ENCODE measurements at regions not wholly inside any gene's neighbourhood (a gene's known extent, or its start where the extent isn't known, plus 50 kb on each side); places are given as distances from the start of the nearest gene placed in this dataset.

DNA sequence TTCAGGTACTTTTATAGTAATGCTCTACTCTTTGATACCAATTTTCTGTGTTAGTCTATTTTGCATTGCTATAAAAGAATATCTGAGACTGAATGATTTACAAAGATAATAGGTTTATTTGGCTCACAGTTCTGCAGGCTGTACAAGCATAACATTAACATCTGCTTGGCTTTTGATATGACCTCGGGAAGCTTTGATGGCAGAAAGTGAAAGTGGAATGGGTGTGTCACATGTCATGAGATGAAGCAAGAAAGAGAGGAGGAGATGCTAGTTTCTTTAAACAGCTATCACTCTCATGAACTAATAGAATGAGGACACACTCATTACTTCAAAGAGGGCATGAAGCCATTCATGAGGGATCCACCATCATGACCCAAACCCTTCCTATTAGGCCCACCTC, 270.9 kb upstream of the IL12B start:
- peak in 2 of 4 experiments; percentile 9 to 25 for DNase-seq

DNA sequence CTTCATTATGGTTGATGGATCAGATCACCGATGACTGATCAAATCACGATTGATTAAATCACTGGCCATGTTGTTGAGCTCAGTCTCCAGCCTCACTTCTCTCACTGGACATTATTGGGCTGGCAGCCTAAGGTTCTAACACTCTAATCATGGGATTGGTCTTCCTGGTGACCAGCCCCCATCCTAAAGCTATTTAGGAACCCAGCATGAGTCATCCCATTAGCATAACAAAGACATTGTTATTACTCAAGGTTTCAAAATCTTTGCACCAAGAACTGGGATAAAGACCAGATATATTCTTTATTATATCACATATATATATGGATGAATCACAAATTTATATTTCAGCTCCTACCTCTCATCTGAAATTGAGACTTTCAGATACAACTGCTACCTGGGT, 272.1 kb upstream of the IL12B start:
- DNase-seq = no peak

DNA sequence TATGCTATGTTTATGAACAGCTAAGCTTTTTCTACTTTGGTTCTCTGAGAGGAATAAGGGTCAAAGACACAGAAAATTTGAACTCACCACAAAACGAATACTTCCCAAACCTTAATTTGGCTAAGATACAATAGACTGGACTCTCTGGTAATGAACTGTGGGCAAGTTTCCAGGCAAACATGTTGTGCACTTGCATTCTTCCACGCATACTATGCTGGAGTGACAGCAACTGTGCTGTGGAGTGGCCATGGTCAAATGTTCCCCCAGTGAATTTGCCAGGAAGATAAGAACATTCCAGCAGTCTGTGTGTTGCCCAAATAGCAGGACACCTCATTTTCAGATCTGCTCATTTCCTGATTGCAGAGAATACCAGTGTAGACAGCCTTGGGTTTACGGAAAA, 275.3 kb upstream of the IL12B start:
- DNase-seq = no peak

DNA sequence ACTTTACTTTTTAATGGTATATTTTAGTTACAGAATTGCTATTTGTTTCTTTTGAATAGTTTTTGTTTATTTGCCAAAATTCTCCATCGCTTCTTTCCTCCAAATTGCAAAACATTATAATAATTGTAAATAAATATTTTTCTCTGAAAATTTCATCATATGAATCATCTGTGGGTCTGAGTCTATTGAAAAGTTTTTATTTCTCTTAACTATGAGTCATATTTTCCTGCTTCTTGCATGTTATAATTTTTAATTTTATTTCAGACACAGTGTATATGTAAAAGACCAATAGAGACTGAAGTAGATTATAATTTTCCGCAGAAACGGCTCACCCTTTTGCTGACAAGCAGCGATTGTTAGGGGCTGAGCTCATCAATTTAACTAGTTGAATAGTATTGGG, 279.1 kb upstream of the IL12B start:
- no peak for DNase-seq

DNA sequence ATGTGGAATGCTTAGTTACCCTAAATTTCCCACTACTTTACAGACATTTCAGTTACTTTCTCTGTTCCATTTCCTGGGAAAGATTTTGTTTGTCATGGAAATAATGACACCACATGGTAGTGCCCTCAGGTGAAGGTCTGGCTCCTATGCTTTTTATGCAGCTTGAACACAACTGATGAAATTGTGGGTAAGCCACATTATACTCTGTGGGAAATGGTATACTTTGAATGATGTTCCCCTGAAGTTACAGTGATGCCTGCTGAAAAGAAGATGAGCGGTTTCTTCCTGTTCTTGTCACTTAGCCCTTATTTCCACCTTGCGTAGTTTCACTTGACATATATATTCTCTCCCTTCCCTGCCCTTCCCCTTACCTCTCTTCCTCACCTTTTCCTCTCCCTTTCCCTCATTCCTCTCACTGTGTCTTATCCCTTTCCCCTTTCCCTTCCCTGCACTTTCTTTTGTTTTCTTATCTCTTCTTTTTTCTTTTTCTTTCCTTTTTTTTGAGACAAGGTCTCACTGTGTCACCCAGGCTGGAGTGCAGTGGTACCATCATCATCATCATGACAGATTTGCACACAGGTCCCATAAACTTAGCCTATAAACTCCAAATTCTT, 280.8 kb upstream of the IL12B start:
- DNase-seq = no peak

DNA sequence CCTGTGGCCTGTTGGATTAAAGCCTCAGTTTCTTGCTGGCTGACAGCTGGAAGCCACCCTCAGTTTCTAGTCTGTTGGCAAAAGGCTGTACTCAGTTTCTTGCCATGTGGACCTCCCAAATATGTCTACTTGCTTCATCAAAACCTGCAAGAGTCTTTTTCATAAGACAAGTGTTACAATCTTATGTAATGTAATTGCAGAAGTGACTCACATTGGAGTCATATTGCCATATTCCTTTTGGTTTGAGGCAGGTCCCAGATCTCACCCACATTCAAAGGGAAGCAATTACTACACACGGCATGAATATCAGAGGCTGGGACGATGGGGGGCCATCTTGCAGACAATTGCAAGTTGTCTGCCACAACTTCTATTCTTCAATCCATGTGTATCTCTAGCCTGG, 286.7 kb upstream of the IL12B start:
- DNase-seq = peak; percentile 4 to 62 (median 45)

DNA sequence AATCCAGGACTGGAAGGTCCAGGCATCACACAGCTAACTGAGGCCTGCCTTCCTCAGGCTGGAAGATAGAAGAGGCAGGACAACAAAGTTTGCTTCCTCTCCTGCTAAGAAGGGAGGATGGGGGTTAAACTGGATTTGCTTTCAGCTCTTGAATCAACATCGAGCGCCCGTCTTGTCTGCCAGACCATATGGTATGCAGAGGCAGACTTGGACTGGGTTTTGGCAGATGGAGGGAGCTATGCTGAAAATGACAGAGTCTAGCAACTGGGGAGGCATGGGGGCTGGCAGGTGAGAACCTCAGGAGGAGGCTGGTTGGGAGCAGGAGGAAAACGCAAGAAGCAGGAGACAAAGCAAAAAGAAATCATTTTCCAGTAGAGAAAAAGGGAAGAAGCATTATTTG, 289.5 kb upstream of the IL12B start:
- no peak for DNase-seq

DNA sequence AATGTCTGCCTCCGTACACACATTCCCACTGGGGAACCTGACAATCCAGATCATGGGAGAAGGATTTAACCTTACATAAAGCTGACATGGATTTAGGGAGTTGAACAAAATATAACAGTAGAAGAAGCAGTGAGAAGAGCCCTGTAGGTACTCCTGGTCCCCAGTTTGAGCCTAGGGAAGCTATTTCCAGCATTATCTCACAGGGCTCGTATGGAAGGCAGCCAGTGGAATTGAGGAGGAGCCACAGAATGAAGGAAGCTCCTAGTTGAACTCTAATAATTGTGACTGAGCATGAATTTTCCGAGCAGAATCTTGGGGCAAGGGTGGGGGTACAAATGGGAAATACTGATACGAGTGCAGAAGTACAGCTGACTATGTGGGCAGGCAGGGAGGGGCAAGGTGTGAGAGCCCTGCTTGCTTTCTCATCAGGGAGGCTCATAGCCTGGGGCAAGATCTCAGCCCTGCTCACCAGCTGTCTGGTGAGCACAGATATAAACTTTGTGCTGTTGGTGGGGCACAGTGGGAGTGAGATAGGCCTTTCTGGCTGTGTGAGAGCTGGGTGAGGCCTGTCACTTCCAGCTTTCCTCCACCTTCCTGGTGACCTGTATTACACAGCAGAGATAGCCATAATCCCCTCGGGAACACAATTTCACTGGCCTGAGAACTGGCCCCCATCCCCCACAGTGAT, 290.7 kb upstream of the IL12B start:
- DNase-seq = no peak

DNA sequence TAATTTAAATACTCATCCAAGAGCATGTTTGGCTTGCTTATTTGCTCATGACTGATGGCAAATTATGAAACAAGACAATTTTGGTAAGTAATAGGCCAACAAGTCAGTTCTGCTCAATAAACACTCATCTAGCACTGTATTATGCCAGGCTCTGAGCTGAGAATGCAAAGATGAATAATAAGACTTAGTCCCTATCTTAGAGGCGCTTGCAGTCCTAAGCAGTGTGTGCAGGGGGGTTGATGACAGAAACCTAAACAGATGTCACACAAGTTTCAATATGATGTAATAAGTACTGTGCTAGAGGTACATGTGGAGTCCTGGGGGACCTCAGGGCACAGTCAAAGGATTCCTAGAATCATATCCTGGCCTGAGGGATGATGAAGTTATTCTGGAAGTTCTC, 287.6 kb upstream of the ADRA1B start:
- no peak for DNase-seq

DNA sequence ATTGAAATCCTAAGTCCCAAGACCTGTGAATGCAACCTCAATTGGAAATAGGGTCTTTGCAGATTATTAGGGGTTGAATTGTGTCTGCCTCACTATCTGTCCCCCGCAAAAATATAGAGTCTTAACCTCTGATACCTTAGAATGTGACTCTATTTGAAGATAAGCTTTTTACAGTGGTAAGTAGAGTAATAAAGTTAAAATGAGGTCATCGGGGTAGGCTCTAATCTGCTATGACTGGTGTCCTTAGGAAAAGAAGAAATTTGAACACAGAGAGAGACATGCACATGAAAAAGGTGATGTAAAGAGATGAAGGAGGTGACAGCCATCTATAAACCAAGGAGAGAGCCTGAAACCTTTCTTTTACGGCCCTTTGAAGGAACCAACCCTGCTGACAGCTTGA, 287.1 kb upstream of the ADRA1B start:
- DNase-seq = no peak

DNA sequence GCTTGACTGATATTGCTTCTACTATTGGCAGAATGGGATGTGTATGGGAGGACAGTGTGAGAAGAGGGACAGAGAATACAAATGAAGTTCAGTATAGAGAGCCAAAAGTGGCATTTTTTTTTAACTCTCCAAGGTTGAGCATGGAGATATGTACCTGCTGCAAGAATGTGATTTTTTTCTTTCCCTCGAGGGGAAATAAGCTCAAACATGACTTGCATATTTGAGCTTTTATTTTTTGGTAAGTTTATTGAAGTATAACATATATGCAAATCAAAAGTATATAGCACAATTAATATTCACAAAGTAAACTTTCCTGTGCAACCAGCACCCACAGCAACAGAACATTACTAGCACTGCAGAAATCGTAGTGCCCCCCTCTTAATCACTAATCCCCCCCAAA, 285.7 kb upstream of the ADRA1B start:
- DNase-seq = no peak

DNA sequence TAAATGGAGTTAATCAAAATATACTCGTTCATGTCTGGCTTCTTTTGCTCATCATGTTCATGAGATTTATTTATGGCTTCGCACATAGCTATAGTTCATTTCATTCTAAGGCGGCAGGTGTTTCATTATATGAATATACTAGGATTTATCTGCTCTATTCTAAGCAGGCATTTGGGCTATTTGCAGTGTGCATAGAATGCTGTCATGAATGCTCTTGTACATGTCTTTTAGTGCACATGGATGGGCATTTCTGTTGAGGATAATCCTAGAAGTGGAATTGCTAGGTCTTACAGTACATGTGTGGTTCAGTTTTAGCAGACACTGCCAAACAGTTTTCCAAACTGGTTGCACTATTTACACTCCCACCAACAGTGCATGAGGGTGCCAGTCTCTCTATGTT, 285.3 kb upstream of the ADRA1B start:
- no peak for DNase-seq

DNA sequence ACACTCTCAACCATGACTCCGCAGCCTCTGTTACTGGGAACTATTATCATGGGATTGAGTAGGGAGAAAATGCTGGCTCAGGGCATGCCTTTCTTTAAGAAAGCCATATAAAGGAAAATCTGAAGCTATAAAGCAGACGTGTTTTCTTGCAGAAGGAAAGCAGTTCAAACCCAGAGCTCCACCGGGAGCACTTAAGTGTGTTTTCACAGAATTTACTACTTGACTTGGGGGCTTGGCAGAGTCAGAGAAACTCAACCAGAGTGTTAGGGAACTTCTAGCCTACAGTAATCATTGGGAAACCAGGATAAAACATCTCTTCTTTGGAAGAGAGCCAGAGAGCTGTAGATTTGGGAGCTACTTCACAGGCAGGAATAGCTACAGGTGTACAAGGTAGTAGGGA, 283.4 kb upstream of the ADRA1B start:
- no peak for DNase-seq

DNA sequence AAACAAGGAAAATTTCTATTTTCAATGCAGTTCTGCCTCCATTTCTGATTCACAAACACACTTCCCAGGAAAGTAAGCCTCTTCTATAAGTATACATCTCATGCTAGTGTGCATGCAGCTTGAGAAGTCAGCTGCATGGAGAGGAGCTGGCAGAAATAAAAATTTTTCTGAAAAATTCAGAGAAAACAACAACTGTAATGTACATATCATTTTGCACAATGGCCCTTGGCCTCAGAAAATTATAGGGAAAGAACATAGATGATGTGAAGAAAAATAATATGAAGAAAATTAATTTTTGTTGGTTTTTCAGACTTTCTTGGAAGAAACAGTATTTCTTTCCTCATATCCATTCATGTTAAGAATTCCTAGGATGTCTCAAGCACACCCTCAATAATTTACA, 277.8 kb upstream of the ADRA1B start:
- no peak for DNase-seq

DNA sequence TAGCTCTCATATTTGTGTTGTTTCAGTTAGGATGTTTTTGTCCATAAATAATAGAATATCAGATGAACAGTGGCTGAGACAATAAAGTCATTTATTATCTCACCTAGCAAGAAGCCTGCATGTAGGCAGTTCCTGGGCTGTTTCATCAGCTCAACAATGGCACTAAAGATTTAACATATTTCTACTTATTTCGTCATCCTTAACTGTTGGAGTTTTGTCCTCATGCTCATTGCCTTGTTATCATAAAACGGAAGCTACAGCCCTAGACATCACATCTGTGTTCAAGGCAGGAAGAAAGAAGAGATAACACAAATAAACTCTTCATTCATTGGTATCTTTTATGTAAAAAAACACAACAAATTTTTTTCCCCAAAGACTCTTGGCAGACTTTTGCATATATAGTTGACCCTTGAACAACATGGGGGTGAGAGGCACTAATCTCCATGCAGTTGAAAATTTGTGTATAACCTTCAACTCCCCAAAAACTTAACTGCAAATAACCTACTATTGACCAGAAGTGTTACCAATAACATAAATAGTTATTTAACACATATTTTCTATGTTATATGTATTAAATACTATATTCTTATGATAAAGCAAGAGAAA, 277.2 kb upstream of the ADRA1B start:
- DNase-seq = no peak

DNA sequence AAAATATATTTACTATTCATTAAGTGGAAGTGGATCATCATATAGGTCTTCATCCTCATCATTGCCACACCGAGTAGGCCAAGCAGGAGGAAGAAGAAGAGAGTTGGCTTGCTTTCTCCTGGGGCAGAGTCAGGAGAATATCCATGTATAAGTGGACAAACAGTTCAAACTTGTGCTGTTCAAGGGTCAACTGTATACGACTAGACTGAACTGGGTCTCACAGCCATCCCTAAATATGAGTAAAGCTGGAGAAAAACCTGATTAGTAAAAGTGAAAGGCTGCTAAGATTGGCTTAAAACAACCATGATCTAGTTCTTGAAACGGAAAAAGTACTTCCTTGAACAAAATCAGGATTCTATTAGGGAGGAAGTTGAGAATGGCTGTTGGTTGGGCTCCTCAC, 276.7 kb upstream of the ADRA1B start:
- no peak for DNase-seq

DNA sequence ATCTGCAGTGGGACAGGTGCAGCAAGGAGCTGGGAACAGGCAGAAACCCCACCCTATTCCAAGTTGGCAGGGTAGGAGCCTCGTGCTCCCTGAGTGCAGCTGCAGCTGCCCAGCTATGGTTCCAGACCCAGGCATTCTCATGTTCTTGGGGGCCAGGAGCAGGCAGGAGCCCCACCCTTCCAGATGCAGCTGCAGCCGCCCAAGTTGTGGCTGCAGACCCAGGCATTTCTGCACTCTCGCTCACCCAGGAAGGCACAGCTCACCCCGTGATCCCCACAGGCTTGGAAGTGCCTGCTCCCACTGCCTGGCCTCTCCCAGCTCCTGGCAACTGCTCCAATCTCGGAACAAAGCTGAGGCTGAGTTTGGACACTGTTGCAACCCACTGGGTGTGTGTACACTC, 275.8 kb upstream of the ADRA1B start:
- no peak for DNase-seq

DNA sequence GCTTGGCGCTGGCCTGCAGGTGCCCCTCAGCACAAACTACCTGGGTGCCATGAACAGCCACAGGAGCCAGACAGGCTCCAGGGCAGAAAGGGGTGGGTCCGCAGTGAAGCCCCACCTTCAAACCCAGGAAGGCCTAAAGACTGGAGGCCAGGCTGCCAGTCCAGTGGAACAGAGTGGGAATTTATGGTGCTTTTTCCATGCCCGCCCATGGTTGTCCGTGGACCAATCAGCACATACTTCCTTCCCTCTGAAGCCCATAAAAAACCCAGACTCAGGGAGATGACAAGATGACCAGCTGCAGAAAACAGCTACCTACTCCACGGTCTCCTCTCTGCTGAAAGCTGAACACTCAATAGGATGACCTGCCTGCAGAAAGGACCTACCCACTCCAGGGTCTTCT, 275.4 kb upstream of the ADRA1B start:
- DNase-seq = no peak

DNA sequence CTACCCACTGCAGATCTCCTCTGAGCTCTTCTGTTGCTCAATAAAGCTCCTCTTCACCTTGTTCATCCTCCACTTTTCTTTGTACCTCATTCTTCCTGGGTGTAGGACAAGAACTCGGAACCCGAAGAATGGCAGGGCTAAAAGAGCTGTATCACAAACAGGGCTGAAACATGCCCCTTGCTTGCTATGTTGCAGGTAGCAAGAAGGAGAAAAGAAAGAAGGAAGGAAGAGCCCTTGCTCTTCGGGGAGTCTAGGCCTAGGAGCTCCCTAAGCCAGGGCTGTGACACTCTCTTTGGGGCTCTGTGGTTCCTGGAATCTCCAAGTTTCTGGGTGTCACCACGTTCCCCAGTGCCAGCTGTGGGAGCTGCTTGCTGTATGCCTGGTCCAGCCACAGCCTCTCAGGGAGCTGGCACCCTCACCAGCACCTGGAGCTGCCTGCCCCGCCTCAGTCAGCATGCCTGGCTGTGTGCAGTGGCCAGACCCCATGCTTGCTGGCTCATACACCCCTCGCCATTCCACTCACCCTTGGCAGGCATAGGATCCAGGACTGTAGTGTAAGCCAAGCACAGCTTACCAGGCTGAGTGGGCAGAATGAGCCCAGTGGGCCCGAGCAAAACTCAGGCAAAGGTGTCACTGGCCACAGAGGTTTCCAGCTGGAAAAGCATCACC, 274.8 kb upstream of the ADRA1B start:
- DNase-seq = no peak

DNA sequence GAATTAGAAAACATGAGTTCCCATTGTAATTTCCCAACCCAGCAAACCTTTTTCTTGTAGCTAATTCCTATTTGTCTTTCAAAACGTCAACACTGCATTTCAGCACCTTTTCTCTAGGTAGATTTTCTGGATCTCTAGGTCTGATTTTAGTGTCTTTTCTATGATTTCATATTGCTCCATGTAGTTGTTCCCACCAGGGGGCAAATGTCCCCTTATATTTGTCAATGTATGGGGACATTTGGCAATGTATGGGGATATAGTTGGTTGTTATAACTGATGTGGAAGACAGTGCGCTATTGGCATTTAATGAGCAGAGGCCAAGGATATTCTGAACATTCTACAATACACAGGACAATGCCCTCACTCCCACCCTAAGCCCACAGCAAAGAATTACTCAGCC, 273.9 kb upstream of the ADRA1B start:
- DNase-seq = peak in 1 of 4 experiments; percentile 10

DNA sequence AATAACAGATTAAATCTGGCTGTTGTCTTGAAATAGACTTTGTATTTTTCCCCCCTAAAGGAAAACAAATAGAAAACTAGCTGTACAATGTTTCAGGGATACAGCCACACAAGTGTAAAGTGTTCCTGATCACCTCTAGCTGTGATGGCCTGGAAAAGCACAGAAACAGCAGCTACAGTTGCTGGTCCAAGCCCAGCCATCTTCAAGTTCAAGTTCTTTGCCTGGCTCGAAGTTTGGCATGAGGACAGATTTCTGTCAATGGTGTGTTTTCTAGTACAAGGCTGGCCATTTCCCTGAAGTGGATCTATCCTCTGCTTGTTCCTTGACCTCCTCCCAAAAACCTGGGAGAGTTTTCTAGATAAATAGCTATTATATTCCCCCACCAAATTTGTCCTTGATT, 272.2 kb upstream of the ADRA1B start:
- DNase-seq = no peak

DNA sequence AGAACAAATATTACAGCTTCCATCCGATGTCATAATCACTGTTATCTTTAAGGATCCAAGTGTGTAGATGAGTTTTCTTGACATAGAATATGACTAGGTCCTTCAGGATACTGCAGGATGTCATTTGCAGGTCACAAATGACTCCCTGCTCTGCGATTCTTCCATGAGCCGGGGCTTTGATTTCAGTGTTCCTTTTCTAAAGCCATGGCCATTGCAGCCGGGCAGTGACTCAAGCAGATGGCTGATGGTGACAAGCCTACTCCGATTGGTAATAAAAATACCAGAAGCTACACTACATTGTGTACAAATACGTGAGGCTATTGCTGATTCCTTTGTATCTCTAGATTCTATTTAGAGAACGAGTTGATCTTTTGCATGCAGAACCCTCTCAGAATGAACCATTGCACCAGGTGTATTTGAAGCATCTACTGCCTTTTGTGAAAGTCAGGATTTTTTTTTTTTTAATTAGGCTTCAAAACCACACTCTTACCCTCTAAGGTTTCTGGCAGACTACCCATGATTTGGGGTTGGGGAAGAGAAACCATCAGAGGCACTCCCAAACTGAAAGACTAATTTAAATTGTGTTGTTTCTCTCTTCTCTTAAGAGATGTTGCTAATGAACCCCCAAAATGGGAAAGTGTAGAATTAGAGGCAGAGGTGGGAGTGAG, 271.0 kb upstream of the ADRA1B start:
- no peak for DNase-seq

DNA sequence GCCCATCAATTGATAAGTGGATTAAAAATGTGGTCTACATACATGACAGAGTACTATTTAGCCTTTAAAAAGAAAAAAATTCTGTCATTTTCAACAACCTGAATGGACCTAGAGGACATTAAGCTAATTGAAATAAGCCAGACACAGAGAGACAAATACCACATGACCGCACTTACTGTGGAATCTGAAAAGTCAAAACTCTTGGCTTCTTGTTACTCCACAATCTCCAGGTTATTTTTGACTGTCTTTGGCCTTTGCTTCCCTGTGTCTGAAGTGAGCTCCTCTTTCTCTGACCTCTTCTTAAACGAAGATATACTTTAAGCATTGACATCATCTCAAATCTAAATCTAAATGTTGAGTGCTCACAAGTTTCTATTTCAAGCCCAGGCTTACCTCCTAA, 265.5 kb upstream of the ADRA1B start:
- DNase-seq = no peak

Measured in suppressor macrophage (primary cell).